ENCODE measurements at regions not wholly inside any gene's neighbourhood (a gene's known extent, or its start where the extent isn't known, plus 50 kb on each side); places are given as distances from the start of the nearest gene placed in this dataset.

DNA sequence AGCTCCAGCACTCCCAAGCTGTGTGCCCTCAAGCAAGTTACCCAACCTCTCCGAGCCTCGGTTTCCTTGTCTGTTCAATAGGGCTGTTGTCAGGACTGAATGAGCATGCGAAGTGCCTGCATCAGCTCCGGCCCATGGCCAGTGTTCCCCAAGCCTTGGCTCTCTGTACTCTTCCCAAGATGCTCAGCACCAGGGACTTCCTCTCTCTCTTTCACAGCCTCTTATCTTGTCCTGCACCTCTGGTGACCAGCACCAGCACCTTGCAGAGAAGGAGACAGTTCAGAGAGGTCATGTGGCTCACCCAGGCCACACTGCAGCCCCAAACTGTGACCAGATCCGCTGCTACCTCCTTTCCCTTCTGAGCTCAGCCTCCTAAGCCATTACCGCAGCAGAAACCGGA is 120.3 kb upstream of the ANO1 start:
- H3K27me3 ChIP-seq (replicated peaks in 1 of 2; ENCODE audit: control insufficient read depth in 2 of 2, insufficient read depth in 2 of 2, low read length in 1 of 2), result no peaks in the 10 kb centered on the region; a peak in 1 of 4 replicates
- H3K4me2 ChIP-seq (ENCODE audit: control insufficient read depth, insufficient read depth), result no peak overlapping the region
- H3K36me3 ChIP-seq (ENCODE audit: control insufficient read depth in 2 of 2, insufficient read depth in 2 of 2, low read length in 1 of 2), result no peaks in the 10 kb centered on the region
- RAD21 ChIA-PET (ENCODE audit: unreplicated experiment), result no interaction called here
- in situ Hi-C loops (cut with MboI), result no loop called here
- no peaks in the 10 kb centered on the region for H4K20me1 ChIP-seq (ENCODE audit: control insufficient read depth, insufficient read depth)
- H3K4me3 ChIP-seq, result no peak overlapping the region
- intact Hi-C loops (cut with micrococcal nuclease; ENCODE audit: unreplicated experiment), result no loop called here
- no peak for ATAC-seq
- H2AFZ ChIP-seq (ENCODE audit: control insufficient read depth, low read depth, low read length), result no peak overlapping the region
- no peak for DNase-seq (ENCODE audit: low read depth, low spot score)
- TF ChIP-seq SUPT20H (IDR thresholded peaks at IDR 0.05; ENCODE audit: borderline replicate concordance, control insufficient read depth, low read depth, low read length) (no peak), SMARCA5 (IDR thresholded peaks at IDR 0.05) (no peak), ASH2L (IDR thresholded peaks at IDR 0.05; ENCODE audit: borderline replicate concordance, low read depth) (no peak)
- TF ChIP-seq, protein P1, sequence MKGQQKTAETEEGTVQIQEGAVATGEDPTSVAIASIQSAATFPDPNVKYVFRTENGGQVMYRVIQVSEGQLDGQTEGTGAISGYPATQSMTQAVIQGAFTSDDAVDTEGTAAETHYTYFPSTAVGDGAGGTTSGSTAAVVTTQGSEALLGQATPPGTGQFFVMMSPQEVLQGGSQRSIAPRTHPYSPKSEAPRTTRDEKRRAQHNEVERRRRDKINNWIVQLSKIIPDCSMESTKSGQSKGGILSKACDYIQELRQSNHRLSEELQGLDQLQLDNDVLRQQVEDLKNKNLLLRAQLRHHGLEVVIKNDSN (IDR thresholded peaks at IDR 0.05; ENCODE audit: borderline replicate concordance, extremely low read length, insufficient read depth, low read depth, low read length), result no peak
- TF ChIP-seq, protein P2, sequence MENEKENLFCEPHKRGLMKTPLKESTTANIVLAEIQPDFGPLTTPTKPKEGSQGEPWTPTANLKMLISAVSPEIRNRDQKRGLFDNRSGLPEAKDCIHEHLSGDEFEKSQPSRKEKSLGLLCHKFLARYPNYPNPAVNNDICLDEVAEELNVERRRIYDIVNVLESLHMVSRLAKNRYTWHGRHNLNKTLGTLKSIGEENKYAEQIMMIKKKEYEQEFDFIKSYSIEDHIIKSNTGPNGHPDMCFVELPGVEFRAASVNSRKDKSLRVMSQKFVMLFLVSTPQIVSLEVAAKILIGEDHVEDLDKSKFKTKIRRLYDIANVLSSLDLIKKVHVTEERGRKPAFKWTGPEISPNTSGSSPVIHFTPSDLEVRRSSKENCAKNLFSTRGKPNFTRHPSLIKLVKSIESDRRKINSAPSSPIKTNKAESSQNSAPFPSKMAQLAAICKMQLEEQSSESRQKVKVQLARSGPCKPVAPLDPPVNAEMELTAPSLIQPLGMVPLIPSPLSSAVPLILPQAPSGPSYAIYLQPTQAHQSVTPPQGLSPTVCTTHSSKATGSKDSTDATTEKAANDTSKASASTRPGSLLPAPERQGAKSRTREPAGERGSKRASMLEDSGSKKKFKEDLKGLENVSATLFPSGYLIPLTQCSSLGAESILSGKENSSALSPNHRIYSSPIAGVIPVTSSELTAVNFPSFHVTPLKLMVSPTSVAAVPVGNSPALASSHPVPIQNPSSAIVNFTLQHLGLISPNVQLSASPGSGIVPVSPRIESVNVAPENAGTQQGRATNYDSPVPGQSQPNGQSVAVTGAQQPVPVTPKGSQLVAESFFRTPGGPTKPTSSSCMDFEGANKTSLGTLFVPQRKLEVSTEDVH (IDR thresholded peaks at IDR 0.05; ENCODE audit: low read depth, partially characterized antibody), result no peak
- POLR2A ChIA-PET, result no interaction called here
- no peak overlapping the region for H3K9ac ChIP-seq (ENCODE audit: control insufficient read depth, insufficient read depth, low read length)
- CTCF ChIA-PET, result no interaction called here
- BruUV-seq (replicated peaks), result no TSS peak
- 27% methylated on average over 7 of the region's 7 CpGs for WGBS (ENCODE audit: insufficient coverage, insufficient replicate concordance, low lambda C conversion rate, missing lambda C conversion rate)
- H3K27ac ChIP-seq (ENCODE audit: control insufficient read depth, insufficient read depth), result no peak overlapping the region
- SMC1A ChIA-PET (ENCODE audit: uncharacterized antibody, unreplicated experiment), result no interaction called here
- no peaks in the 10 kb centered on the region for H3K9me3 ChIP-seq (replicated peaks; ENCODE audit: control insufficient read depth, insufficient read depth, low read length)
- no peaks in the 10 kb centered on the region for H3K79me2 ChIP-seq (ENCODE audit: control insufficient read depth, insufficient read depth, low read length)
- FAIRE-seq, result no peak
- no peaks in the 10 kb centered on the region for H3K4me1 ChIP-seq (ENCODE audit: control insufficient read depth, insufficient read depth, low read length)

Data from GM12878 (cell line).